ENCODE measurements at regions not wholly inside any gene's neighbourhood (a gene's known extent, or its start where the extent isn't known, plus 50 kb on each side); places are given as distances from the start of the nearest gene placed in this dataset.

GRCh38 chr5:38772471-38772870 is 73.3 kb upstream of the OSMR start:
- POLR2A ChIA-PET: no interaction called here
- TF ChIP-seq POLR2AphosphoS5 (IDR thresholded peaks at IDR 0.05; ENCODE audit: insufficient read depth, low read depth, low read length): no peak
- TF ChIP-seq JUN (IDR thresholded peaks at IDR 0.05; ENCODE audit: borderline replicate concordance, insufficient read depth, insufficient read length, low read depth): no peak
- no peak for TF ChIP-seq MAX (IDR thresholded peaks at IDR 0.05; ENCODE audit: insufficient read depth, insufficient read length)
- no peak for TF ChIP-seq FOS (IDR thresholded peaks at IDR 0.05; ENCODE audit: borderline replicate concordance, insufficient read depth, low read length)
- no peak for TF ChIP-seq CTCF (IDR thresholded peaks at IDR 0.05; ENCODE audit: extremely low read depth in 1 of 2, insufficient read depth in 1 of 2, low read depth in 1 of 2, low read length in 2 of 2)
- no peak for TF ChIP-seq POLR2A (IDR thresholded peaks at IDR 0.05; ENCODE audit: low read depth, low read length)
- no peak for TF ChIP-seq MYC (IDR thresholded peaks at IDR 0.05; ENCODE audit: low read depth, low read length)
- TF ChIP-seq EZH2 (IDR thresholded peaks at IDR 0.05; ENCODE audit: borderline replicate concordance, low read depth, low read length, severe bottlenecking): no peak
- TF ChIP-seq GATA2 (IDR thresholded peaks at IDR 0.05; ENCODE audit: insufficient read depth, insufficient read length, low read depth, low read length): no peak
- intact Hi-C loops (cut with micrococcal nuclease): no loop called here
- no peaks in the 10 kb centered on the region for H3K9me3 ChIP-seq (replicated peaks; ENCODE audit: control insufficient read depth, insufficient read depth, low read length)
- no peaks in the 10 kb centered on the region for H4K20me1 ChIP-seq (replicated peaks; ENCODE audit: control insufficient read depth, extremely low read depth, insufficient read depth, low read length)
- no peaks in the 10 kb centered on the region for H3K4me1 ChIP-seq (ENCODE audit: control insufficient read depth, extremely low read depth, insufficient read depth, low read length)
- FAIRE-seq: no peak
- no peaks in the 10 kb centered on the region for H3K36me3 ChIP-seq (ENCODE audit: control insufficient read depth in 2 of 2, extremely low read depth in 1 of 2, insufficient read depth in 2 of 2, low read length in 2 of 2)
- DNase-seq (ENCODE audit: low read depth, low spot score): no peak
- dilution Hi-C loops (cut with MboI; ENCODE audit: extremely low pct_ligation_motif_present, low sequenced_read_pairs): no loop called here
- H3K4me2 ChIP-seq (ENCODE audit: insufficient read depth, low read length): no peak overlapping the region
- peaks cover 12 to 14% of the 10 kb centered on the region in 2 experiments for H3K27me3 ChIP-seq (ENCODE audit: control insufficient read depth in 2 of 2, insufficient read depth in 2 of 2, low read length in 2 of 2)
- no TSS peak for BruUV-seq (replicated peaks)
- no peaks in the 10 kb centered on the region for H3K9me1 ChIP-seq (replicated peaks; ENCODE audit: control insufficient read depth, extremely low read depth, insufficient read depth, low read length)
- CTCF ChIA-PET: no interaction called here
- no peak overlapping the region for H3K4me3 ChIP-seq (replicated peaks in 1 of 3; ENCODE audit: insufficient read depth in 1 of 3, low read depth in 1 of 3, low read length in 3 of 3)
- H2AFZ ChIP-seq (ENCODE audit: low read depth, low read length): no peak overlapping the region
- no peak overlapping the region for H3K9ac ChIP-seq (replicated peaks; ENCODE audit: extremely low read depth, insufficient read depth, low read length)
- H3K27ac ChIP-seq (ENCODE audit: insufficient read depth, low read depth, low read length): no peak overlapping the region
- no peaks in the 10 kb centered on the region for H3K79me2 ChIP-seq (ENCODE audit: control insufficient read depth, insufficient read depth, low read length)
